GM12864 (cell line): ENCODE measurements at regions not wholly inside any gene's neighbourhood (a gene's known extent, or its start where the extent isn't known, plus 50 kb on each side); places are given as distances from the start of the nearest gene placed in this dataset.

Source experiments
- DNase-seq: peaks from one replicate; pipeline ENCODE4 v3.0.0-alpha.2; 2011; ENCODE audit warnings: low read depth
- H3K4me3 ChIP-seq: 2 replicates; pipeline ENCODE4 v1.5.1; 2011; ENCODE audit warnings: mild to moderate bottlenecking, low read depth, low read length, control low read depth
- CTCF ChIP-seq: IDR thresholded peaks from 2 replicates; pipeline ENCODE4 v1.5.1; 2011; ENCODE audit warnings: low read depth, mild to moderate bottlenecking, moderate library complexity, low read length, control low read depth, inconsistent platforms; ENCODE audit errors: missing control alignments

GRCh38 chr5:3905031-3905430 is 309.4 kb downstream of the IRX1 start:
- no peak overlapping the region for H3K4me3 ChIP-seq
- no peak for TF ChIP-seq CTCF
- DNase-seq, result no peak

GRCh38 chr5:3905521-3905920 is 309.9 kb downstream of the IRX1 start:
- no peak for DNase-seq
- no peak overlapping the region for H3K4me3 ChIP-seq
- no peak for TF ChIP-seq CTCF

GRCh38 chr5:3911111-3911510 is 315.5 kb downstream of the IRX1 start:
- no peak overlapping the region for H3K4me3 ChIP-seq
- DNase-seq, result no peak
- TF ChIP-seq CTCF, result no peak

- H3K4me3 ChIP-seq, result no peak overlapping the region
- no peak for TF ChIP-seq CTCF
- no peak for DNase-seq
Observed at GRCh38 chr5:3911773-3912172, 316.1 kb downstream of the IRX1 start.

GRCh38 chr5:3912790-3913189 is 317.2 kb downstream of the IRX1 start:
- H3K4me3 ChIP-seq, result no peak overlapping the region
- no peak for DNase-seq
- no peak for TF ChIP-seq CTCF

GRCh38 chr5:3913279-3913678 is 317.6 kb downstream of the IRX1 start:
- no peak overlapping the region for H3K4me3 ChIP-seq
- no peak for DNase-seq
- no peak for TF ChIP-seq CTCF

GRCh38 chr5:3925022-3925421 is 329.4 kb downstream of the IRX1 start:
- no peak overlapping the region for H3K4me3 ChIP-seq
- TF ChIP-seq CTCF, result no peak
- no peak for DNase-seq
